DMS53 treated with DMSO at 0.1 percent for 48 hours (cell line): ENCODE measurements at regions not wholly inside any gene's neighbourhood (a gene's known extent, or its start where the extent isn't known, plus 50 kb on each side); places are given as distances from the start of the nearest gene placed in this dataset.
A peak's percentile ranks its signal among the peaks of the same experiment; 100 is the strongest.

ENCODE experiments used
- DNase-seq: peaks from one replicate; lab custom pipeline; 2025; ENCODE audit not compliant: unreplicated experiment; lab: John Stamatoyannopoulos, UW

DNA sequence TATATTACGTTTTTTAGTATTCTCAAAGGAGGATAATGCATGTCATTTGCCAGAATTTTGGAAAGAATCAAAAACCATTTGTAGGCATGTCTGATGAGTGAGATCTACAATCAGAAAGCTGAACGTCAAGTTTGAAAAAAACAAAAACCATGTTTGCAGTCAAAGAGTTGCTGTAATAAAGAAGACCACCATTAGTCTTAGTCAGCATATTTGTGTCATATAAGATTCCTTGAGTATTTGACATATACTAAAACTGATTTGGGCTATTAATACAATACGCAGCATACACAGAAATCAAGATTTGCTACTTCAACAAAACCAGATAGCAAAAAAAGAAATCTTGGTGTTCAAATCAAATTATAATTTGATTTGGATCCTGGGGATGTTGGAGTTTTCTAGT is 247.5 kb downstream of the SAMD5 start:
- DNase-seq, result no peak

DNA sequence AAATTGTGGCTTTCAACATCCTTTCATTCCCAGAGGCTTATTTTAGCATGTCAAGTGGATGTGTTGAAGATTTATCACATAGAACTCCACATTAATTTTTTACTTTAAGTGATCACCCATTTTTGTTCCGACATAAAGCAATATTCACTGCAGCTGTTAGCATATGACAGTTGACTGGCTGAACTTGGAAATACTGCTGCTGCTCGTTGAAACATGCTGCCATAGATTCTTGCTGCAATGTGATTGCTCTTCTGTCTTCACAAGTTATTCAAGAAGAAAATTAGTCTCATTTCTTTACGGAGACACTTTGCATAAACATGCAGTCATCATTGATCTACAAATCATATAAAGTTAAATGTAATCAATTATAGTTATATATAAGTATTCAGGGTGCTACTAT is 248.4 kb downstream of the SAMD5 start:
- DNase-seq, result no peak

GRCh38 chr6:147757291-147757690 is 248.8 kb downstream of the SAMD5 start:
- DNase-seq, result no peak

DNA sequence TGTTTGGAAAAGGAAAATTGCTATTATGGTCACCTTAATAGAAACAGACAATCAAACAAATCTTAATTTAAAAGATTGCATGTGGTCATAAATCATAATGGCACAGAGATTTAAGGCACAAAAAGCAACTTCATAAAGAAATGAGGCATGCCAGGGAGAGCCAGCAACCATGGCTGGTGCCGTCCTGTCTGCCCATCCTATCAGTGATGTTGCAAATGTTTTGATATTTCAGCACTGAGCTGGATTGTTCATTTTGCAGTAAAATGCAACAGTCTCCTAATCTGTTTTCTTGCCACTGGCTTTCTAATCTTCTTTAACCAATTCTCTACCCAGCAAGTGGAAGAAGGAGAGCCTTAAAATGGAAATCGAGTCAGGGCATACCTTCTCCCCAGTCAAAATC is 249.8 kb downstream of the SAMD5 start:
- no peak for DNase-seq

DNA sequence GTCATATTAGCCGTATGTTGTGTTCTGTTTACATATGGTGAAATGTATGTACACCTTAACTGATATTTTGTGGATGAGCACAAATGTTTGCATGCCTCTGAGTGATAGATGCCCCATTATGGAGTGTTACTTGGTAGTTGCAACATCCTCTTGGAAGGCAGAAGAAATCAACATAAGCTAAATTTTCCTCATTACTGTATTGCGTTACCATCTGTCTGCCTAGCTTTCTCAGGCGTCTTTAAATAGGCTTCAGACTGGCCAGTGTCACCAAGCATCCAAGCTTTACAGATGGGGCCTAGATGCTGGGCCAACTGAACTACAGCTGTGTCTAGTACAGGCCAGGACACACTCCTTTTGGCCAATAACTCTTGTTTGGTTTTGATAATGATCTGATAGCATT is 250.6 kb downstream of the SAMD5 start:
- DNase-seq, result no peak

DNA sequence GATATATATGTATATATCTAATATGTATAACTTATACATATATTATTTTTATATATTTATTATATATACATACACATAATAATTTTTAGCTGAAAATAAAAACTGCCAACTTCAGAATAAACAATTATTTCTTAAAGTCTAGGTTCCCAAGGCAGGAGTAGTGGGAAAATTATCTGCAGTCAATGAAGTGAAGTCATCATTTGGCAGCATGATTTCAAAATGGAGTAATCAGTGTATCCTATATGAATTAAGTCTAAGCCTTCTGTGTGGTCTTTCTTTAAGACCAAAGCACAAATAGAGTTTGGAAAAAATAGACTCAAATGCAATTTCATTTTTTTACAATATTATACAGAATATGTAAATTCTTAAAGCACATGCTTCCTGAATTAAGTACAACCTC is 251.0 kb downstream of the SAMD5 start:
- no peak for DNase-seq

GRCh38 chr6:147765541-147765940 is 257.1 kb downstream of the SAMD5 start:
- DNase-seq, result no peak

- DNase-seq, result no peak
Measured at GRCh38 chr6:147768969-147769368, 260.5 kb downstream of the SAMD5 start.

DNA sequence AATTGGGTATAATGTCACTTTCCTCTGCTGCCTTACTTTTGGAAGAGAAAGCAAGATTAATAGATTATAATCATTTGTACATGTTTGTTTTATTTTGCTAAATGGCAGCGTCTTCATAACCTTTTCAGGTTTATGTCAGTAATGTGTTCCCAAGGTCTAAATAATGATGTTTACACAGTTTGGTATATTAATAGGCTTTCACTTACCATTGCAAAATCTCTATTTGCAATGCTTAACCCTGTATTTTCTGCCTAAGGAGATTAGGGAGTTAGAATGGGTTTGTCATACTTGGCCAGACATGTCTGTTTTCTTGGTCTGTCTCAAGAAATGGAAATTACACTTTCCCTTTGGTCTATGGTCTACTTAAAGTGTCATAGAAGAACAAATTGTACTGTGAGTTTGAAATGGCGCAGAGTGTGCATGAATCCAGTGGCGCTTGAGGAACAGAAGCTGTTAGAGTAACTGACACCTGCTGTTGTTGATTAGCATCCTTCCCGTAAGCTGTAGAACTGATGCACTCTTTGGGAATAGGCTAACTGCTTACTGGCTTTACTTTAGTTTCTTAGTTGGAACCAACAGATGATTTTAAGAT is 261.1 kb downstream of the SAMD5 start:
- no peak for DNase-seq

DNA sequence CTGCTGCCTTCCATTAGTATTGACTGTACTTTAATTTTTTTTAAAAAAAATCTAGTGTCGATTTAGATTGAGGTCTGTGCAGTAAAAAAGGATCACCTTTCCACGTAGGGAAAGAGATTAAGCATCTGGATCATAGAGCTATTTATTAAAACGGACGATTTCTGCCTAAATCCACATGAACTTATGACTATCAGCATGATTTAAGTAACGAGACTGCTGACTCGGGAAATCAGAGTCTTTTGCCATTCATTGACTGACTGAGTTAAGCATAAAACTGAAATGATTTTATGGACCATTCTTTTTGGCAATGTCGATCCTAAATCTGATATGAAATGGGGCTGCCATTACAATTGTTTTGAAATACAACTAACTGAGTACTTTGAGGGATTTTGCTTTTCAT is 261.7 kb downstream of the SAMD5 start:
- no peak for DNase-seq

GRCh38 chr6:147772724-147773123 is 264.2 kb downstream of the SAMD5 start:
- no peak for DNase-seq

DNA sequence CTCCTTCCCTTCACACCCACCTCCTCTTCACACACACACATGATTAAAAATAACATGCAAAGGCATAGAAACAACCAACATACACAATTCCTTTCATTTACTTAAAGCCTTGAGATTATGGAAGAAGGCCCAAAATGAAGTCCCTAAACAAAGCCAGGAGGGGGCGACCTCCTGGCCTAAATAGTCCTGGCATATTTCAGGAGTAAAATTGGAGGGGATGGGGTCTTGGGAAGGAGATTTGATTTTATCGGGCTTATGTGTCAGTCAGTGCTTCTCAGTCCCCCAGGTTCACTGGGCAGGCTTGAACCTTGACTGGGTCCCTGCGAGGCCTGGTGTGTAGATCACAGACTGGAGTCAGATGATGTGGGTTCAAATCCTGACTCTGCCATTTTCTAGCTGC is 266.4 kb downstream of the SAMD5 start:
- no peak for DNase-seq

DNA sequence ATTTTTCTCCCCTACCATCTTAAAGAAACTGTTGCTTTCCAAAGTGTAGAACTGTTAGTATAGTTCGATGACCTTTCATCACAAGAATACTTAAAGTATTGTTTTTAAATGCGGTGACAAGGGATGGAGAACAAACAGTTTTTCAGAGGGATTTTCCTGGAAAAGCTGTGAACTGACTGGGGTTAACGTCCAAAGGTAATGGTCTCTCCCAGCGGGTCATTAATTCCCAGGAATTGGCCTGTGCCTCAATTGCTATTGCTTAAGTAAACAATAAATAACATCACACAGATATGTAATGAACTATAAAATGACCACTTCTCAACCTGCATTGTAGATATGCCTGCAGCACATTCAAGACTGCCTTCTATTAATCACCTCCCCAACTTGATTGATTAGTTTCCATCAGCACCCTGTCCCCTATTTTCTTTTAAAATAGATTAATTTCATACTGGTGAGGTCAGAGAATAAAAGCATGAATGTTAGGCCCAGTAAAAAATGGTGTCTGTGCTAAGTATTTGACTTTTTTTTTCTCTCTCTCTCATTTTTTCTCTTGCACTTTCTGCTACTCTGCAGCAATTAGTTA is 268.2 kb downstream of the SAMD5 start:
- DNase-seq, result no peak

GRCh38 chr6:147779624-147780023 is 271.1 kb downstream of the SAMD5 start:
- DNase-seq, result no peak

DNA sequence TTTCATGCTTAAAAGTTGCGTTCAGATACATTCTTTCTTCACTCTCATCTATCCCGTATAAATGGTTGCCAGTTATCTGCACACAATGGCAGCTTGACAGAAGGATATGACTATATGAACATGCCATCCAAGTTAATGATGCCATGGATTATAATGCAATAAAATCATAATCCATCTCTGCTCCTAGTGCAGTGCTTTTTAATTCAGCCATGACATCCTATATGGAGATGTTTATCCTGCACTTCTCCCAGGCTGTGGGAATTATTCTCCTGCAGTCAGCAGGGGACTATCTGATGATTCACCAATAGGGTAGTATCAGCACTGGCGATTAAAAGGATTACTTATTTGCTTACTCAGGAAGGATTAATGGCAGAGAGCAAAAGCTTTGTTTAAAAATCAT is 273.8 kb downstream of the SAMD5 start:
- DNase-seq, result peak; percentile 69

- no peak for DNase-seq
Measured at GRCh38 chr6:147784371-147784770, 275.9 kb downstream of the SAMD5 start.

DNA sequence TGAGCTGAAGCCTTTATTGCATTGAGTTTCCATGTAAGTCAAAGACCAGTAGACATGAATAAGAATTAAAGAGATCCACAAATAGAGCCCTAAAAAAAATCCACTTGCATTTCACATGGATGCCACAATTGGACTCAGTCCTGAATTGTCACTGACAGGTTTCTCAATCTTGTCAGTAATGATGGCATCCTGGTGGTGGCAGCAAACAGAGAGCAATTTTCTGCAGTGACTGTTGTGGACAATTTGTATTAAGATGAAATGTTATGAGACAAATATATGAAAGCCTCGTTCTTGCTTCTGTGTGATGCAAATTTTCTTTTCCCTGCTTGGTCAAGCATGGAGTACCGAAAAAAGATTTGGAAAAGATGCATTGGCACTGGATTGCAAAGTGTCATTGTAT is 278.9 kb downstream of the SAMD5 start:
- DNase-seq, result no peak

DNA sequence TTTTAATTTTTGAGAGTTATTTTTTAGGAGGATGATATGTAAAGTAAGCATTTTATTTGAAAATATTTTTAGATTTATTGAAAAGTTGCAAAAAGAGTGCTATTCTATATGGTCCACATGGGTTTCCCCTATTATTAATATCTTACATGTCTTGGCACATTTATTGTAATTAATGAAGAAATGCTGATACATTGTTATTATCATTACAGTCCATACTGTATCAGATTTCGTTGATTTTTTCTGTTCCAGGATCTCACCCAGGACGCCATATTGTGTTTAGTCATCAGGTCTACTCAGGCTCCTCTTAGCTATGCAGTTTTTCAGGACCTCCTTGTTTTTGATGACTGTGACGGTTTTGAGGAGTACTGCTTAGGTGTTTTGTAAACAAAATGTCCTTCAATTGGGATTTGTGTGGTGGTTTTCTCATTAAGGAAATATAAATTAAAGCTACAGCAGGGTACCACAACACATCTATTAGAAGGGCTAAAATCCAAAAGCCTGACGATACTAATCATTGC is 281.0 kb downstream of the SAMD5 start:
- DNase-seq, result no peak

DNA sequence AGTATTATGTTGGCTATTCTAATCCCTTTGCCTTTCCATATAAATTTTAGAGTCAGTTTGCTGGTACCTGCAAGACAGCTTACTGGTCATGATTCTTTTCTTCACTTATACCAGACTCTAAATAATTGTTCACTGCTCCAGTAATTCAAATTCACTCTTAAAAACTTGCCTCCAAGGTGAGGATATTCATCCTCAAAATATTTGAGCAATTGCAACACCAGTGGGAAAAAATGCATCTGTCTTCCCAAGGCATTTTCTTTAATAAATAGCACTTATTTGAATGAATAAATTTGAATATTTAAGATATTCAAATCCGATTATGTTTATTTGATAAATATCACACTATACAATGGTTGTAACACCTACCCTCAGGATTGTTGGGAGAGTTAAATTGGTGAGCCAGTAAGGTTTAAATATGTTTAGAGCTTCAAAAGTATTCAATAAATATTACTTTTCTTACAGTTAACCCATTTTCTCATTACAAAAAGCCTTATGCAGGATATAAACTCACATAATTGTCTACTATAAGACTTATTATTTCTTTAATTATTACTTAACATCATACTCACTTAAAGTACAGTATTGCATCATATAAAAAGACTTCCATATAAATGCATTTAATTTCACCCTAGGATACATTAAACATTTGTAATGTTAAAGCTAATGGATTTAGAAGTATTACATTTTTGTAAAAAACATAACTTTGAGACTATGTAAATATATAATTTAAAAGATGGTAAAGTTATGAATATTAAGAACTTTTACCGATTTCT is 285.6 kb downstream of the SAMD5 start:
- no peak for DNase-seq

DNA sequence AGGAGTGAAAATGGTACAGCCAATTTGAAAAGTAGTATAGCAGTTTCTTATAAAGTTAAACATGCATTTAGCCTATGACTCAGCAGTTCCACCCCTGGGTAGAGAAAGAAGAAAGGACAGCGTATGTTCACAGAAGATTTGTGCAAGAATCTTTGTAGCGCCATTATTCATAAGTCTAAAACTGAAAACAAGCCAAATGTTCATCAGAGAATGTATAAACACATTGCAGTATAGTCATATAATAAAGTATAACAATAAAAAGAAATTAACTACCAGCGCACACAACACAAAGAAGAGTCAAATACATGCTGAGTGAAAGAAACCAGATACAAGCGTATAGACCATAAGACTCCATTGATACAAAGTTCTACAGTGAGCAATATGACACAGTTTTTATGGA is 294.0 kb downstream of the SAMD5 start:
- no peak for DNase-seq

DNA sequence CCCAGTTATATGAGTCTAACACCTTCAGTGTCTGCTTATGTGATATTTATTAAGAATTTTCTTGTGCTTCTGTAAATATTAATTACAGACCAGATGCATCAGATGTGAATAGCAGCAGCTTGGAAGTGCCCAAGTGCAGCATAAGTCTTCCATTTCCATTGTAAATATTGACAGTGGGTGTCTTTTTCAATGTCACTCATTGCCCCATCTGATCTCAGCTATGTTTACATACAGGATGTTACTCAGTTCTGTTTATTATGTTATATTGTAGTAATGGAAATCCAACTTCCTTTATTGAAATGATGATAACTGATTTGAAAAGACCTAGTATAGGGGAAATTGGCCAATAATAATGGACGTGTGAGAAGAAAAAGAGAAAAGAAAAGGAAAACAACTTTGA is 296.7 kb downstream of the SAMD5 start:
- DNase-seq, result peak; percentile 65

- no peak for DNase-seq
Measured at GRCh38 chr6:147806697-147807096, 298.2 kb downstream of the SAMD5 start.
